ENCODE measurements at regions not wholly inside any gene's neighbourhood (a gene's known extent, or its start where the extent isn't known, plus 50 kb on each side); places are given as distances from the start of the nearest gene placed in this dataset.

GRCh38 chr2:82137441-82137840 is 1832.9 kb upstream of the LRRTM1 start:
- Histone ChIP-seq H3K27ac (no peak overlapping the region), H3K9ac (ENCODE audit: insufficient read length) (no peak overlapping the region), H3K36me3 (ENCODE audit: insufficient read depth, low read length) (no peaks in the 10 kb centered on the region), H3K4me3 (no peak overlapping the region), H3K9me3 (ENCODE audit: low read depth, low read length) (no peaks in the 10 kb centered on the region)
- TF ChIP-seq FOXP2 (optimal IDR thresholded peaks at IDR 0.05; ENCODE audit: control extremely low read depth, extremely low read length, insufficient read depth) = no peak
- no peak for DNase-seq (ENCODE audit: low read depth, low spot score)

- no peaks in the 10 kb centered on the region for H3K36me3 ChIP-seq (ENCODE audit: insufficient read depth, low read length)
- H3K27ac ChIP-seq = no peak overlapping the region
- no peak overlapping the region for H3K9ac ChIP-seq (ENCODE audit: insufficient read length)
- TF ChIP-seq POLR2AphosphoS5 (IDR thresholded peaks at IDR 0.05; ENCODE audit: borderline replicate concordance, low read depth, low read length) (no peak), EZH2 (IDR thresholded peaks at IDR 0.05) (no peak), FOXP2 (optimal IDR thresholded peaks at IDR 0.05; ENCODE audit: control extremely low read depth, extremely low read length, insufficient read depth) (no peak)
- H3K4me3 ChIP-seq = no peak overlapping the region
- H3K9me3 ChIP-seq (ENCODE audit: low read depth, low read length) = no peaks in the 10 kb centered on the region
- no peak for DNase-seq (ENCODE audit: low read depth, low spot score)
Measured at GRCh38 chr2:82128051-82128450, 1823.5 kb upstream of the LRRTM1 start.

GRCh38 chr2:82124629-82125028 is 1820.1 kb upstream of the LRRTM1 start:
- no peak for TF ChIP-seq POLR2AphosphoS5 (IDR thresholded peaks at IDR 0.05; ENCODE audit: borderline replicate concordance, low read depth, low read length)
- TF ChIP-seq EZH2 (IDR thresholded peaks at IDR 0.05) = no peak
- no peak for TF ChIP-seq FOXP2 (optimal IDR thresholded peaks at IDR 0.05; ENCODE audit: control extremely low read depth, extremely low read length, insufficient read depth)
- H3K9me3 ChIP-seq (ENCODE audit: low read depth, low read length) = no peaks in the 10 kb centered on the region
- no peaks in the 10 kb centered on the region for H3K36me3 ChIP-seq (ENCODE audit: insufficient read depth, low read length)
- H3K27ac ChIP-seq = no peak overlapping the region
- no peak for DNase-seq (ENCODE audit: low read depth, low spot score)
- no peak overlapping the region for H3K4me3 ChIP-seq
- H3K9ac ChIP-seq (ENCODE audit: insufficient read length) = no peak overlapping the region

- Histone ChIP-seq H3K9me3 (ENCODE audit: low read depth, low read length) (no peaks in the 10 kb centered on the region), H3K9ac (ENCODE audit: insufficient read length) (no peak overlapping the region), H3K27ac (no peak overlapping the region), H3K4me3 (no peak overlapping the region), H3K36me3 (ENCODE audit: insufficient read depth, low read length) (no peaks in the 10 kb centered on the region)
- DNase-seq (ENCODE audit: low read depth, low spot score) = no peak
- TF ChIP-seq EZH2 (IDR thresholded peaks at IDR 0.05) (no peak), POLR2AphosphoS5 (IDR thresholded peaks at IDR 0.05; ENCODE audit: borderline replicate concordance, low read depth, low read length) (no peak), FOXP2 (optimal IDR thresholded peaks at IDR 0.05; ENCODE audit: control extremely low read depth, extremely low read length, insufficient read depth) (no peak)
Measured at GRCh38 chr2:82120654-82121053, 1816.1 kb upstream of the LRRTM1 start.

- no peak overlapping the region for H3K4me3 ChIP-seq
- DNase-seq (ENCODE audit: low read depth, low spot score) = no peak
- no peaks in the 10 kb centered on the region for H3K9me3 ChIP-seq (ENCODE audit: low read depth, low read length)
- no peaks in the 10 kb centered on the region for H3K36me3 ChIP-seq (ENCODE audit: insufficient read depth, low read length)
- TF ChIP-seq FOXP2 (optimal IDR thresholded peaks at IDR 0.05; ENCODE audit: control extremely low read depth, extremely low read length, insufficient read depth) (no peak), POLR2AphosphoS5 (IDR thresholded peaks at IDR 0.05; ENCODE audit: borderline replicate concordance, low read depth, low read length) (no peak), EZH2 (IDR thresholded peaks at IDR 0.05) (no peak)
- H3K9ac ChIP-seq (ENCODE audit: insufficient read length) = no peak overlapping the region
- H3K27ac ChIP-seq = no peak overlapping the region
Measured at GRCh38 chr2:82120115-82120514, 1815.6 kb upstream of the LRRTM1 start.

- no peaks in the 10 kb centered on the region for H3K9me3 ChIP-seq (ENCODE audit: low read depth, low read length)
- no peak overlapping the region for H3K9ac ChIP-seq (ENCODE audit: insufficient read length)
- no peaks in the 10 kb centered on the region for H3K36me3 ChIP-seq (ENCODE audit: insufficient read depth, low read length)
- no peak for DNase-seq (ENCODE audit: low read depth, low spot score)
- H3K4me3 ChIP-seq = no peak overlapping the region
- TF ChIP-seq POLR2AphosphoS5 (IDR thresholded peaks at IDR 0.05; ENCODE audit: borderline replicate concordance, low read depth, low read length) (no peak), FOXP2 (optimal IDR thresholded peaks at IDR 0.05; ENCODE audit: control extremely low read depth, extremely low read length, insufficient read depth) (no peak), EZH2 (IDR thresholded peaks at IDR 0.05) (no peak)
- H3K27ac ChIP-seq = no peak overlapping the region
Measured at GRCh38 chr2:82109418-82109817, 1804.9 kb upstream of the LRRTM1 start.

GRCh38 chr2:82098617-82099016 is 1794.1 kb upstream of the LRRTM1 start:
- Histone ChIP-seq H3K9ac (ENCODE audit: insufficient read length) (no peak overlapping the region), H3K27ac (no peak overlapping the region), H3K36me3 (ENCODE audit: insufficient read depth, low read length) (no peaks in the 10 kb centered on the region), H3K9me3 (ENCODE audit: low read depth, low read length) (no peaks in the 10 kb centered on the region), H3K4me3 (no peak overlapping the region)
- no peak for TF ChIP-seq FOXP2 (optimal IDR thresholded peaks at IDR 0.05; ENCODE audit: control extremely low read depth, extremely low read length, insufficient read depth)
- no peak for DNase-seq (ENCODE audit: low read depth, low spot score)

- Histone ChIP-seq H3K9ac (ENCODE audit: insufficient read length) (no peak overlapping the region), H3K4me3 (no peak overlapping the region), H3K9me3 (ENCODE audit: low read depth, low read length) (no peaks in the 10 kb centered on the region), H3K36me3 (ENCODE audit: insufficient read depth, low read length) (no peaks in the 10 kb centered on the region), H3K27ac (no peak overlapping the region)
- no peak for DNase-seq (ENCODE audit: low read depth, low spot score)
- TF ChIP-seq POLR2AphosphoS5 (IDR thresholded peaks at IDR 0.05; ENCODE audit: borderline replicate concordance, low read depth, low read length) (no peak), FOXP2 (optimal IDR thresholded peaks at IDR 0.05; ENCODE audit: control extremely low read depth, extremely low read length, insufficient read depth) (no peak), EZH2 (IDR thresholded peaks at IDR 0.05) (no peak)
Measured at GRCh38 chr2:82089518-82089917, 1785.0 kb upstream of the LRRTM1 start.

DNA sequence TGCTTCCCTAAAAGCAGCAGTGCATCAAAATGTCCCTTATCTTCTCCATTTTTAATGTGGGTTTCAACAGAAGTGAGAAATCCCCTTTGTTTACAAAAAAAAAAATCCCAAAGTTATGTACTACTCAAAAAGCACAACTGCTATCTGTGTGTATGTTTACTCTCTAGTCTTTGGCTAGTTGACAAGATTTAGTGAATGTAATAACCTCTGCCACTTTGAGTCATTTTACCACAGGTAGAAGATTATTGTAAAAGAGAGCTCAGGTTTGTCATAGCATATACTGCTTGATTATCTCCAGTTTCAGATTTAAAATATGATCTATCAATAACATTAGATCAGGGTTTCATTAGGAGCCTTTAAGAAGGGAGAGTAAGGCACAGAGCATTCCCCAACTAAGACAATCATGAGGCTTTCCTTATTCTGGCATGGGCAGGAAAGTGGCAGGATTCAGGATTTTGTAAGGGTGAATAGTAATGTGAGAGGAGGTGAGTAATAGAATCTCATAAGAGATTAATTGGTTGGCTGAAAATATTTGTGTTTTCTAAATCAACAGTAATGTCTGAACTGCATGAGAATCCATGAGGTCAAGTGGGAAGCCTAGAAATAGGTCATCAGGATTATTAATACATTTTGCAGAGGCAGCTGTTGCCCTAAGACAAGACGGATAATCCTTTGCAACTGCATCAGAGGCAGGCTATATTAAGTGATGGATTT is 1780.3 kb upstream of the LRRTM1 start:
- TF ChIP-seq FOXP2 (optimal IDR thresholded peaks at IDR 0.05; ENCODE audit: control extremely low read depth, extremely low read length, insufficient read depth) (no peak), EZH2 (IDR thresholded peaks at IDR 0.05) (no peak), POLR2AphosphoS5 (IDR thresholded peaks at IDR 0.05; ENCODE audit: borderline replicate concordance, low read depth, low read length) (no peak)
- H3K9me3 ChIP-seq (ENCODE audit: low read depth, low read length) = no peaks in the 10 kb centered on the region
- H3K36me3 ChIP-seq (ENCODE audit: insufficient read depth, low read length) = no peaks in the 10 kb centered on the region
- H3K9ac ChIP-seq (ENCODE audit: insufficient read length) = no peak overlapping the region
- H3K27ac ChIP-seq = no peak overlapping the region
- no peak for DNase-seq (ENCODE audit: low read depth, low spot score)
- no peak overlapping the region for H3K4me3 ChIP-seq

Measured in SK-N-MC (cell line).